Fibroblast of skin of scalp (primary cell): ENCODE measurements at regions not wholly inside any gene's neighbourhood (a gene's known extent, or its start where the extent isn't known, plus 50 kb on each side); places are given as distances from the start of the nearest gene placed in this dataset.
"Not testable (repeated sequence)": the region's sequence is repeated elsewhere in the genome, so short reads cannot be mapped to it uniquely, and the experiment has no call there.

Experiments used
- DNase-seq: peaks from one replicate; pipeline ENCODE4 v3.0.0-alpha.2; 2013

- DNase-seq, result not testable (repeated sequence)
Measured at GRCh38 chr3:125697979-125698640, 102.8 kb upstream of the OSBPL11 start.

- DNase-seq, result no peak
Measured at GRCh38 chr3:125715651-125716050, 120.4 kb upstream of the OSBPL11 start.

GRCh38 chr3:125732151-125732550, 136.9 kb upstream of the OSBPL11 start:
- peak; percentile 82 for DNase-seq

GRCh38 chr3:125741991-125742718, 146.9 kb upstream of the OSBPL11 start:
- not testable (repeated sequence) for DNase-seq

GRCh38 chr3:125742845-125743244, 147.5 kb upstream of the OSBPL11 start:
- DNase-seq, result peak; percentile 42

GRCh38 chr3:125757050-125757449, 161.8 kb upstream of the OSBPL11 start:
- DNase-seq, result not testable (repeated sequence)

GRCh38 chr3:125758641-125759130, 163.4 kb upstream of the OSBPL11 start:
- DNase-seq, result not testable (repeated sequence)

GRCh38 chr3:125762601-125763000, 167.3 kb upstream of the OSBPL11 start:
- DNase-seq, result not testable (repeated sequence)

GRCh38 chr3:125766285-125766826, 171.1 kb upstream of the OSBPL11 start:
- DNase-seq, result peak; percentile 39

GRCh38 chr3:125766931-125767330, 171.6 kb upstream of the OSBPL11 start:
- DNase-seq, result not testable (repeated sequence)

- DNase-seq, result no peak
Measured at GRCh38 chr3:125767641-125768040, 172.3 kb upstream of the OSBPL11 start.

GRCh38 chr3:125768821-125769220, 173.5 kb upstream of the OSBPL11 start:
- not testable (repeated sequence) for DNase-seq

GRCh38 chr3:125771506-125771905, 176.2 kb upstream of the OSBPL11 start:
- not testable (repeated sequence) for DNase-seq

- not testable (repeated sequence) for DNase-seq
Measured at GRCh38 chr3:125774433-125775034, 179.2 kb upstream of the OSBPL11 start.

GRCh38 chr3:125775106-125775505, 179.8 kb upstream of the OSBPL11 start:
- DNase-seq, result not testable (repeated sequence)

GRCh38 chr3:125775606-125776294, 180.5 kb upstream of the OSBPL11 start:
- not testable (repeated sequence) for DNase-seq

GRCh38 chr3:125779276-125779675, 184.0 kb upstream of the OSBPL11 start:
- DNase-seq, result not testable (repeated sequence)

- DNase-seq, result not testable (repeated sequence)
Measured at GRCh38 chr3:125779918-125780317, 184.6 kb upstream of the OSBPL11 start.

- not testable (repeated sequence) for DNase-seq
Measured at GRCh38 chr3:125781678-125782077, 186.4 kb upstream of the OSBPL11 start.

GRCh38 chr3:125790312-125790711, 178.7 kb upstream of the ROPN1B start:
- DNase-seq, result not testable (repeated sequence)

- not testable (repeated sequence) for DNase-seq
Measured at GRCh38 chr3:125791021-125791420, 178.0 kb upstream of the ROPN1B start.

- DNase-seq, result not testable (repeated sequence)
Measured at GRCh38 chr3:125810010-125810409, 159.0 kb upstream of the ROPN1B start.
